ENCODE measurements at regions not wholly inside any gene's neighbourhood (a gene's known extent, or its start where the extent isn't known, plus 50 kb on each side); places are given as distances from the start of the nearest gene placed in this dataset.

GRCh38 chr19:33950091-33950750 lies 153.6 kb downstream of the KCTD15 start:
- no peak for DNase-seq

- DNase-seq, result no peak
Measured at GRCh38 chr19:33953023-33953422, 156.4 kb downstream of the KCTD15 start.

GRCh38 chr19:33953592-33953991 lies 156.9 kb downstream of the KCTD15 start:
- no peak for DNase-seq

DNA sequence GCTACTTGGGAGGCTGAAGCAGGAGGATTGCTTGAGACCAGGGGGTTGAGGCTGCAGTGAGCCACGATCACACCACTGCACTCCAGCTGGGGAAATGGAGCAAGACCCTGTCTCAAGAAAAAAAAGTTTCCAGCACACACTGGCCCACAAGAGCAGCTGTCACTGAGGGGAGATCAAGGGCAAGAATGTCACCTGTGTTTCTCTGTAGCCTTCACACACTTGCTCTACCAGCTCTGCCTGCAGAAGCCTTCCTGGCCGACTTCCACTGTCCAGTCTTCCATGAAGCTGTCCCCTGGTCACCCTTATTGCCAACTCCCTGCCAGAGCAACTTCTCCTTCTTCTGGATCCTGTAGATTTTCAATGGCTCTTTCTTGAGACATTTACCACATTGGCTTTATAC lies 158.0 kb downstream of the KCTD15 start:
- no peak for DNase-seq

DNA sequence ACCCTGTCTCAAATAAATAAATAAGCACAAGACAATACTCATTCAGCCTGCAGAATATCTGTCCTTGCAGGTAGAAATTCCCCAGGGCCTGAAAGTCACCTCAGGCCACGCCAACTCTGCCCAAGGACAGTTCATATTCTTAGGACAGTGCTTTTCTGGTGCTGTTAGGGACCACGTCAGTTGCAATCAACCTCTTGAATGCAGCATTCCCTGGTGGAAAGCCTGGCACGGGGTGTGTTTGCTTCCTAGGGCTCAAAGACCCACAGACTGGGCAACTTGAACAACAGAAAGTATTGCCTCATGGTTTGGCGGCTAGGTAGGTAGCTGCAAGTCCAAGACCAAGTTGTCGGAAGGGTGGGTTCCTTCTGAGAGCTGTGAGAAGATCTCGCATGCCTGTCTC lies 160.3 kb downstream of the KCTD15 start:
- no peak for DNase-seq

DNA sequence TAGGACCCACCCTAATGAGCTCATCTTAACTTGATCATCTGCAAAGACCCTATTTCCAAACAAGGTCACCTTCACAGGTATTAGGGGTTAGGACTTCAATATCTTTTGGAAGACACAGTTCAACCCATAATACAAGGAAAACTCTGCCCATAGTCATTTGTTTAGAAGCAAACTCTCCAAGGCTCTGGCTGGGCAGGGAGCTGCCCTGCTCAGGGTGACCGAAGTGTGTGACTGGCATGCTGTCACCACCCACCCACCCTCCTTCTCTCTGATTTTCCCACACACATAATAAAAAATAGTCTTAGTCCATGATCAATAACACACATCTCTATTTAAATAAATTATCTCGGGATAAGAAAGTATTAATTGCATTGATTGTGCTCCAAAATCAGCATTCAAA lies 161.1 kb downstream of the KCTD15 start:
- DNase-seq, result no peak

GRCh38 chr19:33960566-33960965 lies 163.9 kb downstream of the KCTD15 start:
- no peak for DNase-seq

GRCh38 chr19:33962161-33962560 lies 165.5 kb downstream of the KCTD15 start:
- no peak for DNase-seq

DNA sequence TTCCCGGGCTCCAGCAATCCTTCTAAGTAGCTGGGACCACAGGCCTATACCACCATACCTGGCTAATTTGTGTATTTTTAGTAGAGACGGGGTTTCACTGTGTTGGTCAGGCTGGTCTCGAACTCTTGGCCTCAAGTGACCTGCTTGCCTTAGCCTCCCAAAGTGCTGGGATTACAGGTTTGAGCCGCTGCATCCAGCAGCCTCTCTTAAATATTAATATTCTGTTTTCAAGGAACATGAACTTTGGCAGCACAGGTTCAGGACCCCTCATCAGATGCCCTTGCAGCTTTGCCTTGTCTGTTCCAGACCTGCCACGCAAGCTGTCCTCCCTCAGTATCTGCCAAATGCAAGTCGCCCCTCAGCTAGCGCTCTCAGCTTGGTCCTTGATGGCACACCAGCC lies 166.8 kb downstream of the KCTD15 start:
- no peak for DNase-seq

GRCh38 chr19:33971073-33971472 lies 174.4 kb downstream of the KCTD15 start:
- no peak for DNase-seq

GRCh38 chr19:33977756-33978685 lies 181.4 kb downstream of the KCTD15 start:
- no peak for DNase-seq

GRCh38 chr19:33982706-33983105 lies 186.0 kb downstream of the KCTD15 start:
- no peak for DNase-seq

- no peak for DNase-seq
Measured at GRCh38 chr19:33988601-33989000, 183.7 kb upstream of the LSM14A start.

GRCh38 chr19:33997690-33998089 lies 174.6 kb upstream of the LSM14A start:
- DNase-seq, result no peak

DNA sequence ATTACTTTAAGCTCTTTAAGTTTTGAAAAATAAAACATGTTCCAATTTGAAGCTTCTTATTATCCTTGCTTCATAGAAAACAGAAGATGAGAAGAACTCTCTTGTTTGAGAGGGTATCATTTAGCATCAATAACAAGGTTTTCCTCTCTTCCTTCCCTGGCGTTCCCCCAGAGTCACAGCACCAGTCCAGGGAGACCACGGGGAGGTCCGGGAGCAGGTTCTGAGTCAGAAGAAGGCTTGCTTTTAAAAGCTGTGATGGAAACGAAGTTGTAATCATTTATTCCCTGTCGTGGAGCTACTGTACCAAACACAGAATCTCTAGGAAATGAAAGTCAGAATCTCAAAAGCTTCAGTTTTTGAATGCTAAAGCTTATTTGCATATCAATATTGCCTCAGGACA lies 174.0 kb upstream of the LSM14A start:
- DNase-seq, result no peak

DNA sequence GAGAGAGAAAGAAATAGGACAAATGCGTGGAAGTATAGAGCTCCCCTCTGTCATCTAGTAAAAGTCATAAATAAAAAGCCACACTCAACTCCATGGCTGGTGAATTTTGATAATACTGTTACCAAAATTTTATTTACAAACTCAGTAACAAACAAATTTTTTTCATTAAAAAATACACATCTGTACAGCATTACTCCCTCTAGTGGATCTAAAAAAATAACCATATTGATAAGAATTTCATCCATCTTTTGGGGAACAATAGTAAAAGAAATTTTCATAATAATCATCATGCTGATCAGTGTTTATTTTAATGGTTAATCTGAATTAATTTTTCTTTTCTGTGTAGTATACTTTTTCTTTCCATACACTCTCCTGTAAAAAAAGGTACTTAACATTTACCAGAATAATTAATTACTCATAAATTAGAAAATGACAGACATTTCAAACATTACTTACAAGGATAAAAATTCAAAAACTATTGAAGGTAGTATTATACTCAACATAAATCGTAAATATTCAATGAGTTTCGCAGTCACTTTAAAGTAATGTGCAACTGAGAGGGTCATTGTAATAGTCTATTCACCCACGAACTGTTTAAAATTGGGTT lies 173.5 kb upstream of the LSM14A start:
- no peak for DNase-seq

- DNase-seq, result no peak
Measured at GRCh38 chr19:34017024-34017423, 155.3 kb upstream of the LSM14A start.

- no peak for DNase-seq
Measured at GRCh38 chr19:34017601-34018000, 154.7 kb upstream of the LSM14A start.

DNA sequence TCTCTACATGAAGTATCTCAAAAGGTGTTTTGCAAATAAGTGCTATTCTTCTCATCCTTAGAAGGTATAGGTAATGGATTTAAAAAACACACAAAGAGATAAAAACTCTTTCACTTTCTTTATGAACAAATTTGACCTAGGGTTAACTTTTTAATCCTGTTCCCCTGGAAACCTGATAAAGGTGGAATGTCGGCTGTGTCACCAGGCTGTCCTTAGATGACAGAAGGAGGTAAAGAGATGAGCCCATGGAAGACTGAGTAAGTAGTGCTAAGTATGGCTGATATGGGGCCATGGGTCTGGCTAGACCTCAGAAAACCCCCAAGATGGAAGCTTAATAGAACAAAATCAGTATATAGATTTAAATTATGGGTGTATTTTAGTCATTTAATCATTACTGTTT lies 153.8 kb upstream of the LSM14A start:
- no peak for DNase-seq

- no peak for DNase-seq
Measured at GRCh38 chr19:34023381-34023780, 148.9 kb upstream of the LSM14A start.

DNA sequence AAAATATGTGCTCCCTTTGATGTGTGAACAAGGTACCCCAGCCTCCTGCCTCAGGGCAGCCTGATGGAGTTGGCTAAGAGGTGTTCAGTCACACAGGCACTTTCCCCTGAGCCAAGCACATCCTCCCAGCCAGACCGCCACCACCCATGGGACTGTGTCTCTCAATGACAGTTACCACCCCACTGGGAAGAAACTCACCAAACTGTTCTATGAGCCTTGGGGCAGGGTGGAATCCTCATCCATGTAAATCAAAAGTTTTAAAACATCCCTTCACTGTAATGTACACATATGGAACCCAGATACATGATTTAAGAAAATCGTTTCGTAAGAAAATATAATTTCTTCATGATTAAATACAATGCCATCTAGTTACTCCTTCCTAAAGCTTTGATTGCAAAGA lies 138.4 kb upstream of the LSM14A start:
- no peak for DNase-seq

- no peak for DNase-seq
Measured at GRCh38 chr19:34034318-34034846, 137.9 kb upstream of the LSM14A start.

- peak; percentile 90 for DNase-seq
Measured at GRCh38 chr19:34041925-34042521, 130.3 kb upstream of the LSM14A start.

All from activated effector memory CD4-positive, alpha-beta T cell treated with anti-CD3 and anti-CD28 coated beads, Interleukin-2, amount 50 U/mL, for 16 hours (primary cell).